ENCODE measurements at regions not wholly inside any gene's neighbourhood (a gene's known extent, or its start where the extent isn't known, plus 50 kb on each side); places are given as distances from the start of the nearest gene placed in this dataset.

DNA sequence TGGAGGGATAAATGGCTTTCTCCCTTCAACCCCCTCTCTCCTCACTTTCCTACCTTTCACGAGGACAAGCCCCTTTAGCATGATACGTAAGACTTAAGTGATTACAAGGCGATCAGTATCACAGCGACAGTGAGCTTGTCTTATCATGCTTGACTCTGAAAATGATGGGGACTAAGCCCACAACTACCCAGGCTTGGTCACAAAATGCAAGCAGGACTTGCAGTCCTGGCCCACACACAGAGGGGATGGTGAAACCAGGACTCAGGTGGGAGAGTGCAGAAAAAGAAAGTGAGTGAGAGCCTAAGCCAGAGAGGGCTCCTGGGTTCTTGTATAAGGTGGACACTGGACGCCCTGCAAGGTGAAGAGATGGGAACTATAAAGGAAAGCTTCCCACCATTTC, 95.7 kb upstream of the ARL4C start:
- DNase-seq = no peak

GRCh38 chr2:234590076-234590475, 93.2 kb upstream of the ARL4C start:
- no peak for DNase-seq

GRCh38 chr2:234588054-234588430, 91.2 kb upstream of the ARL4C start:
- DNase-seq = no peak

DNA sequence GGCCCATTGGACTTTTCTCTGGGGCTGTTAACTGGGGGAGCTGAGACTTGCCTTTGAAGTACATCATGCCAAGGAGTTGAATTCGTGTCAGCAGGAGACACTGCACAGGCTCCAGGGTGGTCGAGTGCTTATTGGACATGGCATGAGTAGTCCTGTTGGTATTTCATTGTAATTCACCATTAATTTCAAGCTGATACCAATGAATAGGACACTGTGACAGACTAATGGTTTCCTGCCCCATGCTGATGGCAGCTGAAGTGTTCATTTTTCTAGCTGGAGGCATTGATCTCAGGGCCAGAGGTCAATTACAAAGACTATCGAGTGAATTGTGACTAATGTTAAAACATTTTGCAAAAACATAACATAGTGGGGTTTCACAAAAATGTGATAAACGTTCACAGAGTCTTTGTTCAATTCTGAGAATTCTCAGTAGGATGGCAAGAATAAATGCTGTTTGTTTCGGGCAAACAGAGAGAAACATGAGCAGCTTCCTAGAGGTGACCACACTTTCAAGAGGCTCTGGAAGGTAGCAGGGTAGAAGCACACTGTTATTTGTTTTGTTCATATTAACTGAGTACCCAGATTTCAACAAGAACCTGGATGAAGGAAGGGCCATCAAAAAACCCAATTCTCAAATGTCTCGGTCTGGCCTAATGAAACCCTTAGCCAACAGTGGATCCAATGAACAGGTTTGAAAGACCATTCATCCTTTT, 90.6 kb upstream of the ARL4C start:
- no peak for DNase-seq

- no peak for DNase-seq
These were observed 86.5 kb upstream of the ARL4C start for GRCh38 chr2:234583331-234583730.

- no peak for DNase-seq
These were observed 83.8 kb upstream of the ARL4C start for GRCh38 chr2:234580686-234581085.

DNA sequence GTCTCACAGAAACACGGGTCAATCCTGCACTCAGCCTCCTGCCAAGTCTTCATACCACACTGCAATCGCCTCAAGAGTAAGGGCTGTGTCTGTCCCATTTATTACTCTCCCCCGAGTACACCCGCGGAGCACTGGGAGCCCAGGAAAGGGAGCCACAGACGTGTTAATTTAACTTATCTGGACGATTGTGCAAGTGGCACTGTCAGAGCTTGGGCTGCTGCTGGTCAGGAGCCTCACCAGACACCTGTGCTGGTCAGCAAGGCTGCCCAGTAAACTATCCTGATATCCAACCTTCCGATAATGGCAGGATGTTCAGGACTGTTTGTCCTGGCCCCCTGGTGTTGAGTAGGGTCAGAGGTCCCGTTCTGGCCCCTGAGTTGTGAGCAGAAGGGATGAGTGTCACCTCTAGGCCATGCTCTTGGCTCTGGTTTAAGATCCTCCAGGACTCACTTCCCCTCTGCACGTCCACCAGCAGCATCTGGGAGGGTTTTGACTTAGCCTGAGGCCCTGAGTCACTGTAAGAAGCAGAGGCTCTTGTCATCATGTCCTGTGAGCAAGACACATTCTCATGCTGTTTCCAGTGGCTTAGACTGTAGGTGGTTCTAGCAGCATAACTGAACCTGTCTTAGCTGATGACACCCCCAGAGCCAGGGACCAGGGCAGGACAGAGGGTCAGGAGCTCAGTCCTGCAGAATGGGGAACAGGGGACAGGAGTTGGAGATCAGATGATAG, 82.5 kb upstream of the ARL4C start:
- DNase-seq = no peak

- no peak for DNase-seq
These were observed 81.5 kb upstream of the ARL4C start for GRCh38 chr2:234578389-234578788.

GRCh38 chr2:234577191-234577590, 80.3 kb upstream of the ARL4C start:
- no peak for DNase-seq

DNA sequence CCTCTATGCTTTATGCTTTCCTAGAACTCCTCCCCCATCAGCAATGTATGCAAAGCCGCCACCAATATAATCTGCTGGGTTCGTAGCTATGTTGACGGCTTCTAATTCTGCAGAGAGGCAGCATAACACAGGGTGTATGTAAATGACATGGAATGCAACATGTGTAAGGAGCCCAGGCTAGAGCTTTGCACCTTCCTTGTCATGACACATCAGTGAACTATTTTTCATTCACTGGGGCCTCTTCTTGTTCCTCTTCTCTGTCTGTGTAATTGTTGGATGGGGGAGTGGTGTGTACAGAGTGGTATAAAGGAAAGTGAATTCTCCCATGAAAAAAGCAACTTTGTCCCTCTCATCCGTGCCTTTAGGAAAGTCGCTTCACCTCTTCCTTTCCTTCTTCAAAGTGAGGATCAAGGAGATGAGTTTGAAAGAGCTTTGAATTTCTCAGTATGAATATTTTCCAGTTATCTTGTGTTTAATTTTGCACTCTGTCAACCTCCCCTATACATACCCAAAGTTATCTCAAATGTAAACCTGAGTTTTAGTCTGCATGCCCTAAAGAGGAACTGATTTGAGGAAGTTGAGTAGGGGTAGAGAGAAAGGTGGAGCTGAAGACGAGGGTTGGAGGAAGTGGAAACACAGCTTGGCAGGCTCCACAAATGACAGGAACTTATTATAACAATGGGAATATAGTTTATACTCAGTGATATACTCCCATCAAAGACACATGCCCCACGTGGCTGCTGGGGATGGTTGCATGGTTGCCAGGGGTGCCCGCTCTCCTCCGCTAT, 74.9 kb upstream of the ARL4C start:
- no peak for DNase-seq

- DNase-seq = no peak
These were observed 73.6 kb upstream of the ARL4C start for GRCh38 chr2:234570476-234570875.

DNA sequence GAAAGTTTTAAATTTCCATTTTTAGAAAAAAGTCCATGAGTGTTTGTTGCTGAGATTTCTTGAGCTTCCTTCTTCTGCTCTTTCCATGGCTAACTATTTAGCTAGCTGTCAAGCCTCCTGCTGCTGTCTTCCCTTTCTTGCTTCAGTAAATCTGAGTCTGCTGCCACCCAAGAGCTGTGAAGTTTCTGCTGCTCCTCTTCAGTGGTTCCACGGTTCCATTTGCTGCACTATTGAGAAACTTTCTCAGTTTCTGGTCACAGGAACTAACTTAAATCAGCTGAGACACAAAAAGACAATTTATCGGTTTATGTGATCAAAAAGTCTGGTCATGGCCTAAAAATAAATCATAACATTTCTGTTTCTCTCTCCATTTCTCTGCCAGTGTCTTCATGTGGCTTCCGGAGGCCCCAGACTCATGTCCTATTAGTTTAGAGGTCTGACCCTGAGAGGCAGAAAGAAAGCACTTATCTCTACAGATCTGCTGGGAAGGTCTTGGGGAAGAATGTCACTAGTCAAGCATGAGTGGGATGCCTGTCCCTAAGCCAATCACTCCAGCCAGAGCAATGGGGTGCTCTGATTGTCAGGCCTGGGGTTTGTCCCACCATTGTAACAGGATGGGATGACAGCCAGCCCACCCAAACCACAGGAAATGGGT, 73.0 kb upstream of the ARL4C start:
- DNase-seq = no peak

DNA sequence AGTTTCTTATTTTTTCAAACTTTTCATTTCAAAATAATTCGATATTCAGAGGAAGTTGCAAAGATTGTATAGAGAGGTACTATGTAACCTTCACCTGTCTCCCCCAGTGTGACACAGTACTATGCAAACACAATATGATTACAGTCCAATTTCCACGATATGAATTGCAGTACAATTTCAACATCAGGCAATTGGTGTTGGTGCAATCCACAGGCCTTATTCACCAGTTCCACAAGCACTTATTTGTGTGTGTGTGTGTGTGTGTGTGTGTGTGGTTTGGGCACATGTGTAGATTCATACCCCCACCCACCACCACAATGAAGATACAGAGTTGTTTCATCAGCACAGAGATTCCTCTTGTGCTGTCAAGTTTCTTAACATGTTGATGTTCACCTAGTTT, 69.7 kb upstream of the ARL4C start:
- no peak for DNase-seq

GRCh38 chr2:234565842-234566619, 69.2 kb upstream of the ARL4C start:
- no peak for DNase-seq

- no peak for DNase-seq
These were observed 68.3 kb upstream of the ARL4C start for GRCh38 chr2:234565201-234565600.

DNA sequence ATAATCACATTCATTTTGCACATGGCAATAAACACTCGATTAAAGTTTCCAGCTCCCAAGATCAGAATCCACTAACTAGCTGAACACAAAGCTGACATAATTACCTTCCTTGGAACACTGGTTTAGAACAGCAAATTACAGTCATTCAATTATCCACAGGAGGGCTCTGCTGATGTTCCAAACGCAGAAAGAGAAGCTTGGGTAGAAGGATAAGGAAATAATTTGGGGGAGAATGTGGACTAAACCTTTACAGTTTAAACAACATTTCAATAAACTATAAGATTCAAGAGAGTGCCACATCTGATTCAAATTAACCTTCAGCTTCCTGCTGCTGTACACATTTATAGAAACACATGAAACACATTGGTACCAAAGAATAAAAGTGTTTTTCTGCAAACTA, 67.8 kb upstream of the ARL4C start:
- no peak for DNase-seq

DNA sequence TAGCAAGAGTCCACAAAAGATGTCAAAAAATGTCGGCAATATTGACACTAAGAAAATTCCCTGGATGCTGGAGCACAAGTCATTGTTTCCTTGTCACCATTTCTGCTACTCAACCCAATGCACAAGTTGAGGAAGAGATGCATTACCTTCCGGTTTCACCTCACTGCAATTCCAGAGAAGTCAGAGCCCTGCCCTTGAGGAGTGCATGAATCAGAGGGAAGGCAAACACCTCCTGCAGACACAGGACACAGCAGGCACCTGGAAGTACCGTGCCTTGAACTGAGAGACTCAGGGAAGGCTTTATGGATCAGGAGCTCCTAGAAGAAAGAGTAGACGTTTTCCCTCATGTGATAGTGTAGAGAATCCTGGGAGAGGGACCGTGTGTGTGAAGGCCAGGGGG, 62.7 kb upstream of the ARL4C start:
- no peak for DNase-seq

GRCh38 chr2:234558642-234559041, 61.8 kb upstream of the ARL4C start:
- DNase-seq = no peak

DNA sequence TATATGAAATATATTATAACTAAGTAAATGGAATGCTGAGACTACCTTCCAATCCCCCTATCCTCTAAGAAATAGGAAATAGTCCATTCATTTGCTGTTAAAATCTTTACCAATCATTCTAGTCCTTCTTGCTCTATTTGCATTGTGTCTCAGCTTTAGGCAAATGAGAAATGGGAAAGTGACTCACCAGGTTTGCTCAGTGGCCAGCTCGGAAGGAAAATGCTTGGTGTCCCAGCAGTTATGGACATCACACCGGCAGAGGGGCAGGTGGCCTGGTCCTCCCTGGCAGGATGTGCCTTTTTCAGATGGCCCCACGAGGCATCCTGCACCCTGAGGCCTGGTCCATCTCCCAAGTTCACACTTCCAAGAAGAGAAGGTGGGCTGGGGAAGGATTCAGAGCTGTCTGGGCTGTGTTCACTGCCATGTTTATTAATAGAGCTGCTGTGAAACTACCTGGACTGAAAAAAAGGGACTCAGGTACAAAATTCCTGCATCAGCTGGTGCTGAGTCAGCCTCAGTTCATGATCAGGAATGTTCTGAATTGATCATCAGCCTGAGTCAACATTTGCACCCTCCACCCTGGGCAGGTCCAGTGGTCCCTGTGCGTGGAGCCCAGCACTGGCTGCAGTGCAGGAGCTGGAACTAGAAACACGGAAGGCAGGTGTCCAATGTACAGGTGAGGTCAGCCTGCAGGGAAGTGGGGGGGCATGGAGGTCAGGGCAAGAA, 60.1 kb upstream of the ARL4C start:
- no peak for DNase-seq

GRCh38 chr2:234555616-234556249, 58.9 kb upstream of the ARL4C start:
- DNase-seq = no peak

DNA sequence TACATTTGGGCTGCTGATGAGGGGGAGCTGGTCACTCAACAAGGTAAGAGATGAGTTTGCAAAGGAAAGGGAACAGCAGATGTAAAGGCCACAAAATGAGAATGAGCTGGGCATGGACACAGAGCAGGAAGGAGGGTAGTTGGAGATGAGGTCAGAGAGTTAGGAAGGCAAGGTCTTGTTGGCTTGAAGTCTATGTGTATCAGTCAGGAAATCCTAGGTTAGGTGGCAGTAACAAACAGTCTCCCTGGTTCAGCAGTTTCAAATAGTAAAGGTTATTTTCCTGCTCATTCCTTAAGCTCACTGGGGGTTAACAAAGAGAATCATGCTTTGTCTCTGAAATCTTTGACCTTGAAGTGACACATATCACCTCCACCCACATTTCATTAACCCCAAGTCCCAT, 58.3 kb upstream of the ARL4C start:
- no peak for DNase-seq

All from activated CD4-positive, alpha-beta T cell treated with anti-CD3 and anti-CD28 coated beads, Interleukin-2, amount 50 U/mL, for 48 hours (primary cell).